ENCODE measurements at regions not wholly inside any gene's neighbourhood (a gene's known extent, or its start where the extent isn't known, plus 50 kb on each side); places are given as distances from the start of the nearest gene placed in this dataset.

GRCh38 chr17:34502426-34502825, 77.0 kb upstream of the TMEM132E start:
- intact Hi-C loops (cut with micrococcal nuclease) = no loop called here
- H3K4me1 ChIP-seq (ENCODE audit: control insufficient read depth in 1 of 2, insufficient read depth in 2 of 2, low read length in 2 of 2) = peaks cover 5% of the 10 kb centered on the region in 2 donors
- H3K27me3 ChIP-seq (ENCODE audit: control insufficient read depth in 2 of 2, insufficient read depth in 2 of 2, low read length in 2 of 2) = peaks cover 17 to 22% of the 10 kb centered on the region in 2 donors
- H3K79me2 ChIP-seq (ENCODE audit: insufficient read depth, low read length) = no peaks in the 10 kb centered on the region
- H4K20me1 ChIP-seq (ENCODE audit: insufficient read depth, low read length) = no peaks in the 10 kb centered on the region
- no peak for DNase-seq
- H3K9me3 ChIP-seq (replicated peaks in 1 of 2; ENCODE audit: control insufficient read depth in 1 of 2, insufficient read depth in 1 of 2, low read length in 2 of 2) = no peaks in the 10 kb centered on the region
- no peak overlapping the region for H2AFZ ChIP-seq (ENCODE audit: insufficient read depth, low read depth, low read length, poor library complexity, severe bottlenecking)
- no peak overlapping the region for H3K4me2 ChIP-seq (replicated peaks; ENCODE audit: extremely low read depth, low read length, poor library complexity, severe bottlenecking)
- no peak overlapping the region for H3K27ac ChIP-seq (ENCODE audit: low read depth in 1 of 2, low read length in 2 of 2)
- no peak overlapping the region for H3K4me3 ChIP-seq (replicated peaks in 1 of 3; ENCODE audit: low read depth in 2 of 3, low read length in 3 of 3)
- H3K27me3 Mint-ChIP-seq (ENCODE audit: low read depth in 3 of 3) = peaks cover 7 to 27% (median 13%) of the 10 kb centered on the region in 3 donors
- H3K36me3 Mint-ChIP-seq = no peaks in the 10 kb centered on the region
- no peak overlapping the region for H3K4me3 Mint-ChIP-seq
- no peak overlapping the region for H3K27ac Mint-ChIP-seq
- H3K9ac ChIP-seq (ENCODE audit: insufficient read depth, low read length, poor library complexity, severe bottlenecking) = no peak overlapping the region
- H3K9me3 Mint-ChIP-seq = no peaks in the 10 kb centered on the region
- WGBS (ENCODE audit: insufficient coverage) = 47% methylated on average over 2 of the region's 4 CpGs
- TF ChIP-seq CTCF (IDR thresholded peaks at IDR 0.05) = no peak
- no peaks in the 10 kb centered on the region for H3K36me3 ChIP-seq (replicated peaks in 1 of 2; ENCODE audit: control insufficient read depth in 1 of 2, insufficient read depth in 2 of 2, low read length in 2 of 2)
- no peaks in the 10 kb centered on the region for H3K4me1 Mint-ChIP-seq

GRCh38 chr17:34499576-34499975, 79.8 kb upstream of the TMEM132E start:
- 0% methylated on average over 1 of the region's 1 CpG for WGBS (ENCODE audit: insufficient coverage)
- no peak overlapping the region for H3K27ac Mint-ChIP-seq
- H3K9me3 Mint-ChIP-seq = no peaks in the 10 kb centered on the region
- no peak overlapping the region for H3K4me3 Mint-ChIP-seq
- Histone ChIP-seq H2AFZ (ENCODE audit: insufficient read depth, low read depth, low read length, poor library complexity, severe bottlenecking) (no peak overlapping the region), H3K9ac (ENCODE audit: insufficient read depth, low read length, poor library complexity, severe bottlenecking) (no peak overlapping the region), H3K36me3 (replicated peaks in 1 of 2; ENCODE audit: control insufficient read depth in 1 of 2, insufficient read depth in 2 of 2, low read length in 2 of 2) (no peaks in the 10 kb centered on the region), H3K4me3 (replicated peaks in 1 of 3; ENCODE audit: low read depth in 2 of 3, low read length in 3 of 3) (no peak overlapping the region), H3K79me2 (ENCODE audit: insufficient read depth, low read length) (no peaks in the 10 kb centered on the region), H3K27ac (ENCODE audit: low read depth in 1 of 2, low read length in 2 of 2) (no peak overlapping the region), H3K4me1 (ENCODE audit: control insufficient read depth in 1 of 2, insufficient read depth in 2 of 2, low read length in 2 of 2) (peaks cover 5% of the 10 kb centered on the region in 2 donors), H3K4me2 (replicated peaks; ENCODE audit: extremely low read depth, low read length, poor library complexity, severe bottlenecking) (no peak overlapping the region), H3K9me3 (replicated peaks in 1 of 2; ENCODE audit: control insufficient read depth in 1 of 2, insufficient read depth in 1 of 2, low read length in 2 of 2) (no peaks in the 10 kb centered on the region), H3K27me3 (ENCODE audit: control insufficient read depth in 2 of 2, insufficient read depth in 2 of 2, low read length in 2 of 2) (peaks cover 3 to 10% of the 10 kb centered on the region in 2 donors), H4K20me1 (ENCODE audit: insufficient read depth, low read length) (no peaks in the 10 kb centered on the region)
- peaks cover 4 to 25% (median 5%) of the 10 kb centered on the region in 3 donors for H3K27me3 Mint-ChIP-seq (ENCODE audit: low read depth in 3 of 3)
- no peak for DNase-seq
- no peaks in the 10 kb centered on the region for H3K4me1 Mint-ChIP-seq
- TF ChIP-seq CTCF (IDR thresholded peaks at IDR 0.05) = no peak
- no peaks in the 10 kb centered on the region for H3K36me3 Mint-ChIP-seq
- intact Hi-C loops (cut with micrococcal nuclease) = no loop called here

All from CD14-positive monocyte (primary cell).